GM21528 (cell line): ENCODE measurements at regions not wholly inside any gene's neighbourhood (a gene's known extent, or its start where the extent isn't known, plus 50 kb on each side); places are given as distances from the start of the nearest gene placed in this dataset.

Experiments
- ATAC-seq: cut with Tn5 transposase; IDR thresholded peaks from one replicate; pipeline ENCODE4 v1.9.1; 2021; ENCODE audit warnings: mild to moderate bottlenecking, moderate library complexity; ENCODE audit not compliant: unreplicated experiment, low FRiP score

GRCh38 chr16:8519179-8519578 lies 71.1 kb downstream of the TMEM114 start:
- no peak for ATAC-seq

- ATAC-seq, result no peak
Observed at GRCh38 chr16:8517280-8517679, 73.0 kb downstream of the TMEM114 start.

- no peak for ATAC-seq
Observed at GRCh38 chr16:8516471-8516870, 73.8 kb downstream of the TMEM114 start.

- peak; percentile 68 for ATAC-seq
Observed at GRCh38 chr16:8512941-8513624, 77.2 kb downstream of the TMEM114 start.

- ATAC-seq, result no peak
Observed at GRCh38 chr16:8511464-8511863, 78.8 kb downstream of the TMEM114 start.

- no peak for ATAC-seq
Observed at GRCh38 chr16:8510160-8510559, 80.2 kb downstream of the TMEM114 start.

- no peak for ATAC-seq
Observed at GRCh38 chr16:8505327-8505991, 84.9 kb downstream of the TMEM114 start.

GRCh38 chr16:8502446-8502845 lies 87.9 kb downstream of the TMEM114 start:
- ATAC-seq, result no peak

GRCh38 chr16:8500351-8500750 lies 90.0 kb downstream of the TMEM114 start:
- ATAC-seq, result no peak

GRCh38 chr16:8496364-8496763 lies 93.9 kb downstream of the TMEM114 start:
- no peak for ATAC-seq

GRCh38 chr16:8493972-8494371 lies 96.3 kb downstream of the TMEM114 start:
- no peak for ATAC-seq

- ATAC-seq, result no peak
Observed at GRCh38 chr16:8492690-8493089, 97.6 kb downstream of the TMEM114 start.

- ATAC-seq, result no peak
Observed at GRCh38 chr16:8489580-8489979, 100.7 kb downstream of the TMEM114 start.

- ATAC-seq, result no peak
Observed at GRCh38 chr16:8486985-8487384, 103.3 kb downstream of the TMEM114 start.

GRCh38 chr16:8483396-8483795 lies 106.9 kb downstream of the TMEM114 start:
- ATAC-seq, result no peak

- ATAC-seq, result no peak
Observed at GRCh38 chr16:8481810-8482209, 108.5 kb downstream of the TMEM114 start.

- ATAC-seq, result no peak
Observed at GRCh38 chr16:8476824-8477223, 113.5 kb downstream of the TMEM114 start.

GRCh38 chr16:8474587-8474986 lies 115.7 kb downstream of the TMEM114 start:
- ATAC-seq, result no peak

- no peak for ATAC-seq
Observed at GRCh38 chr16:8469102-8469778, 121.1 kb downstream of the TMEM114 start.

- no peak for ATAC-seq
Observed at GRCh38 chr16:8464979-8465378, 125.3 kb downstream of the TMEM114 start.

- no peak for ATAC-seq
Observed at GRCh38 chr16:8459085-8459733, 131.1 kb downstream of the TMEM114 start.
